Omental fat pad (tissue), 3 donors: ENCODE measurements at regions not wholly inside any gene's neighbourhood (a gene's known extent, or its start where the extent isn't known, plus 50 kb on each side); places are given as distances from the start of the nearest gene placed in this dataset.
A peak's percentile ranks its signal among the peaks of the same experiment; 100 is the strongest.
"Not testable (repeated sequence)": the region's sequence is repeated elsewhere in the genome, so short reads cannot be mapped to it uniquely, and the experiment has no call there.

Experiments
- ATAC-seq: fragments of 150-250 bp; one replicate; pipeline ENCODE4 v1.9.1; 2016; ENCODE audit warnings: mild to moderate bottlenecking, moderate library complexity; ENCODE audit not compliant: low FRiP score
- DNase-seq: peaks from one replicate; pipeline ENCODE4 v3.0.0-alpha.2; 2019; ENCODE audit warnings: low spot score
- CTCF ChIP-seq, 3 donors: fragments of 450-650 bp; IDR thresholded peaks; one replicate each; pipeline ENCODE4 v1.5.1; 2016 to 2017; ENCODE audit warnings: antibody characterized with exemption in 3 of 3, mild to moderate bottlenecking in 3 of 3, moderate library complexity in 2 of 3

DNA sequence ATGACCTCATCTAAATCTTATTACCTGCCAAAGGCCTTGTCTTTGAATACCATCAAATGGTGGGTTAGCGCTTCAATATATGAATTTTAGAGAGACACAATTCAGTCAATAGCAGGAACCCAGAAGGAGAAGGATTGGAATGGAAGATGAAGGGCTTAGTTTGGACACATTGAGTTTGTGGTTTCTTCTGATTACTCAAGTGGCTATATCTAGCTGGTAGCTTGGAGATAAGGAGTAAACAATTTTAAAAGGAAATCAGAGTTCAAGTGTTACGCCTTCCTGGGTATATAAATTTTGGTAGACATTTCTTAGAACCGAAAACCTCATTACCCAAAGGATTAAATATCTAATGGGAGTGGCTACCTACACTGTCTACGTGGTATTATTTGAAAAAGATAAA, 80.2 kb downstream of the RGS2 start:
- DNase-seq (no peak), ATAC-seq (no peak)
- no peak for TF ChIP-seq CTCF (IDR thresholded peaks at IDR 0.05)

GRCh38 chr1:192890134-192890533, 81.3 kb downstream of the RGS2 start:
- TF ChIP-seq CTCF (IDR thresholded peaks at IDR 0.05): no peak
- DNase-seq (no peak), ATAC-seq (no peak)

DNA sequence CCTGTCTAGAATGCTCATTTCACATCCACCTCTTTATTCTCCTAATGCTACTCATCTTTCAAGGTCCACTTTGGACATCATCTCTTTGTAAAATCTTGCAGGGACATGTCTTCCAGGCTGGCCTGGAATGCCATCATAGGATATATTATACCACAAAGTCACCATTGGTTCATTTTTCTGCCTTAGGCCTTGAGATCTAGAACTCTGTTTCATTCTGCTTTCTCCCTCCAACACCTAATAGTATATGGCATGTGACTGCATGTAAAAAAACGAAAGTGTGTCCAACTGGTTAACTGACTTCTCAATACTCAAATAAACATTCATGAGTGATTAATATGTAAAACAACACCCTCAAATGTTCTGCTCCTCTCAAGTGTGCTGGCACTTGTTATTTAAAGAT, 84.1 kb downstream of the RGS2 start:
- ATAC-seq (no peak), DNase-seq (no peak)
- TF ChIP-seq CTCF (IDR thresholded peaks at IDR 0.05): no peak

DNA sequence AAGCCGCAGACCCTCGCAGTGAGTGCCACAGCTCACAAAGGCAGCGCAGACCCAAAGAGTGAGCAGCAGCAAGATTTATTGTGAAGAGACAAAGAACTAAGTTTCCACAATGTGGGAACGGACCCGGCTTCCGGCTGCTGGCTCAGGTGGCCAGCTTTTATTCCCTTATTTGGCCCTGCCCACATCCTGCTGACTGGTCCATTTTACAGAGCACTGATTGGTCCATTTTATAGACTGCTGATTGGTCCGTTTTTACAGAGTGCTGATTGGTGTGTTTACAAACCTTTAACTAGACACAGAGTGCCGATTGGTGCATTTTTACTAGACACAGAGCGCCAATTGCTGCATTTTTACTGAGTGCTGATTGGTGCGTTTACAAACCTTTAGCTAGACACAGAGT, 86.6 kb downstream of the RGS2 start:
- ATAC-seq, DNase-seq: not testable (repeated sequence)

- no peak for DNase-seq
- TF ChIP-seq CTCF (IDR thresholded peaks at IDR 0.05): no peak
- no peak for ATAC-seq
Observed at GRCh38 chr1:192896376-192896775, 87.5 kb downstream of the RGS2 start.

GRCh38 chr1:192901500-192901899, 92.7 kb downstream of the RGS2 start:
- no peak for ATAC-seq
- no peak for TF ChIP-seq CTCF (IDR thresholded peaks at IDR 0.05)
- no peak for DNase-seq

DNA sequence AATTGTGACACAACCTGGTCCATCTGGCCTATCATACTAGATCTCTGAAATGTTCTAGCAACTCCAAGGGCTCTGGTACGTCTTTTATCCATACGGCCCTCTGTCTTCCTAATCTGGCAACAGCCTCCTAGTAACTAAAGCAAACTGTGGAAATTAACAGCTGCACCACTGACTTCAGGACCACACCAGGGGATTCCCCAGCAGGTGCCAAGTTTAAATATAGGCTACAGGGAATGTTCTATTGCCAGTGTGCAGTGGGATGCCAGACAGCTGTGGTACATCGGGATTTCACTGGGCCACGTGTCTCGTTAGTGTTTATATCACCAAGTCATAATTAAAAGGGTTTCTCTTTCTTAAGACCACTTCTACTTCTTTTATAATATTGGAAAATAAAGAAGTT, 94.3 kb downstream of the RGS2 start:
- no peak for TF ChIP-seq CTCF (IDR thresholded peaks at IDR 0.05)
- DNase-seq (no peak), ATAC-seq (no peak)

DNA sequence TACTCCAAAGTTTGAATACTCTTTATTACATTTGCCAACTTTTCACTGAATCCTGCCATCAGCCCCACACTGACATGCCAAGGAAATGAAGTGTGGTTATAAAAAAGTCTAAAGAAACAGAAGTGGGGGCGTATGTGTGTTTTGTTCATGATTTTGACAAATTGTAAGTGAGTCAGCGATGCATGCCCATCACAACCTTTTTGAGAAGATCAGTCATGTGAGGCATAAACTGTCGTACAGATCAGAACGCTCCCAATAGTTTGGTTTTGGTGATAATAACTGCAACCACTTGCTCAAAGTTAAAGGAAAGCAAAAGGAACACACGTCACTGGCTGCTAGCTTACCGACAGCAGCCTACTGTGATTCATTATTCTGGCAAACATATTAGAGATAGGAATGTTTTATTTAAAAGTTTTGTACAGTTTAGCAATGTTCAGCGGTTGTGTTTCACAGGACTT, 95.6 kb downstream of the RGS2 start:
- no peak for TF ChIP-seq CTCF (IDR thresholded peaks at IDR 0.05)
- ATAC-seq (peak; percentile 92), DNase-seq (no peak)
